ENCODE measurements at regions not wholly inside any gene's neighbourhood (a gene's known extent, or its start where the extent isn't known, plus 50 kb on each side); places are given as distances from the start of the nearest gene placed in this dataset.
"Not testable (repeated sequence)": the region's sequence is repeated elsewhere in the genome, so short reads cannot be mapped to it uniquely, and the experiment has no call there.

DNA sequence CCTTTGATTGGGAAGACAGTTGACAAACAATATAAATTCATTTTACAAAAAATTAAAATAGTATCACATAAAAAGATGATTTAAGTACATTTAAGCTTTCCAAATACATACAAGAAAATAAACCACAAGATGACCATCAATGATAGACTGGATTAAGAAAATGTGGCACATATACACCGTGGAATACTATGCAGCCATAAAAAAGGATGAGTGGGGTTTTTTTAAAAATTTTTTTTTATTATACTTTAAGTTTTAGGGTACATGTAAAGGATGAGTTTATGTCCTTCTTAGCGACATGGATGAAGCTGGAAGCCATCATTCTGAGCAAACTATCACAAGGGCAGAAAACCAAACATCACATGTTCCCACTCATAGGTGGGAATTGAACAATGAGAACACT lies 237.6 kb downstream of the FBXO8 start:
- not testable (repeated sequence) for TF ChIP-seq DPF2 (IDR thresholded peaks at IDR 0.05); CBX2 (IDR thresholded peaks at IDR 0.05; ENCODE audit: insufficient read depth, low read length, poor library complexity, severe bottlenecking)
- TF ChIP-seq, protein P1, sequence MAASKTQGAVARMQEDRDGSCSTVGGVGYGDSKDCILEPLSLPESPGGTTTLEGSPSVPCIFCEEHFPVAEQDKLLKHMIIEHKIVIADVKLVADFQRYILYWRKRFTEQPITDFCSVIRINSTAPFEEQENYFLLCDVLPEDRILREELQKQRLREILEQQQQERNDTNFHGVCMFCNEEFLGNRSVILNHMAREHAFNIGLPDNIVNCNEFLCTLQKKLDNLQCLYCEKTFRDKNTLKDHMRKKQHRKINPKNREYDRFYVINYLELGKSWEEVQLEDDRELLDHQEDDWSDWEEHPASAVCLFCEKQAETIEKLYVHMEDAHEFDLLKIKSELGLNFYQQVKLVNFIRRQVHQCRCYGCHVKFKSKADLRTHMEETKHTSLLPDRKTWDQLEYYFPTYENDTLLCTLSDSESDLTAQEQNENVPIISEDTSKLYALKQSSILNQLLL (CRISPR knock-in tag; IDR thresholded peaks at IDR 0.05; ENCODE audit: borderline replicate concordance) = not testable (repeated sequence)
- TF ChIP-seq, protein P2, sequence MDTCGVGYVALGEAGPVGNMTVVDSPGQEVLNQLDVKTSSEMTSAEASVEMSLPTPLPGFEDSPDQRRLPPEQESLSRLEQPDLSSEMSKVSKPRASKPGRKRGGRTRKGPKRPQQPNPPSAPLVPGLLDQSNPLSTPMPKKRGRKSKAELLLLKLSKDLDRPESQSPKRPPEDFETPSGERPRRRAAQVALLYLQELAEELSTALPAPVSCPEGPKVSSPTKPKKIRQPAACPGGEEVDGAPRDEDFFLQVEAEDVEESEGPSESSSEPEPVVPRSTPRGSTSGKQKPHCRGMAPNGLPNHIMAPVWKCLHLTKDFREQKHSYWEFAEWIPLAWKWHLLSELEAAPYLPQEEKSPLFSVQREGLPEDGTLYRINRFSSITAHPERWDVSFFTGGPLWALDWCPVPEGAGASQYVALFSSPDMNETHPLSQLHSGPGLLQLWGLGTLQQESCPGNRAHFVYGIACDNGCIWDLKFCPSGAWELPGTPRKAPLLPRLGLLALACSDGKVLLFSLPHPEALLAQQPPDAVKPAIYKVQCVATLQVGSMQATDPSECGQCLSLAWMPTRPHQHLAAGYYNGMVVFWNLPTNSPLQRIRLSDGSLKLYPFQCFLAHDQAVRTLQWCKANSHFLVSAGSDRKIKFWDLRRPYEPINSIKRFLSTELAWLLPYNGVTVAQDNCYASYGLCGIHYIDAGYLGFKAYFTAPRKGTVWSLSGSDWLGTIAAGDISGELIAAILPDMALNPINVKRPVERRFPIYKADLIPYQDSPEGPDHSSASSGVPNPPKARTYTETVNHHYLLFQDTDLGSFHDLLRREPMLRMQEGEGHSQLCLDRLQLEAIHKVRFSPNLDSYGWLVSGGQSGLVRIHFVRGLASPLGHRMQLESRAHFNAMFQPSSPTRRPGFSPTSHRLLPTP (IDR thresholded peaks at IDR 0.05; ENCODE audit: borderline replicate concordance, extremely low read depth, insufficient read length) = not testable (repeated sequence)

Data from K562 (cell line).